SK-N-MC (cell line): ENCODE measurements at regions not wholly inside any gene's neighbourhood (a gene's known extent, or its start where the extent isn't known, plus 50 kb on each side); places are given as distances from the start of the nearest gene placed in this dataset.

Experiments used
- DNase-seq: peaks from one replicate; pipeline ENCODE4 v3.0.0-alpha.2; 2011; ENCODE audit warnings: low read depth, low spot score
- H3K27ac ChIP-seq: fragments of 200-600 bp; sonication (generic); 2 replicates; pipeline ENCODE4 v1.5.1; 2016; ENCODE audit warnings: mixed run types
- H3K36me3 ChIP-seq: fragments of 200-600 bp; sonication (generic); 2 replicates; pipeline ENCODE4 v1.6.1; 2017; ENCODE audit warnings: antibody characterized with exemption, low read length, mixed read lengths; ENCODE audit not compliant: insufficient read depth
- H3K4me3 ChIP-seq: fragments of 200-600 bp; sonication (generic); 2 replicates; pipeline ENCODE4 v1.5.1; 2016
- H3K9ac ChIP-seq: fragments of 200-600 bp; sonication (generic); 2 replicates; pipeline ENCODE4 v1.8.0; 2017; ENCODE audit warnings: mixed run types, mixed read lengths; ENCODE audit not compliant: insufficient read length
- H3K9me3 ChIP-seq: fragments of 200-600 bp; sonication (generic); 2 replicates; pipeline ENCODE4 v1.6.1; 2017; ENCODE audit warnings: low read depth, mild to moderate bottlenecking, antibody characterized with exemption, low read length, moderate library complexity, mixed read lengths
- EZH2 ChIP-seq: fragments of 200-600 bp; sonication (generic); IDR thresholded peaks from one replicate; pipeline ENCODE4 v1.6.1; 2017; ENCODE audit warnings: antibody characterized with exemption
- FOXP2 ChIP-seq: optimal IDR thresholded peaks from 2 replicates; pipeline ENCODE3; 2011; ENCODE audit warnings: mild to moderate bottlenecking, moderate library complexity; ENCODE audit not compliant: insufficient read depth; ENCODE audit errors: extremely low read length, control extremely low read depth
- POLR2AphosphoS5 ChIP-seq: IDR thresholded peaks from 2 replicates; pipeline ENCODE4 v1.6.1; 2012; ENCODE audit warnings: mild to moderate bottlenecking, low read depth, low read length, borderline replicate concordance

DNA sequence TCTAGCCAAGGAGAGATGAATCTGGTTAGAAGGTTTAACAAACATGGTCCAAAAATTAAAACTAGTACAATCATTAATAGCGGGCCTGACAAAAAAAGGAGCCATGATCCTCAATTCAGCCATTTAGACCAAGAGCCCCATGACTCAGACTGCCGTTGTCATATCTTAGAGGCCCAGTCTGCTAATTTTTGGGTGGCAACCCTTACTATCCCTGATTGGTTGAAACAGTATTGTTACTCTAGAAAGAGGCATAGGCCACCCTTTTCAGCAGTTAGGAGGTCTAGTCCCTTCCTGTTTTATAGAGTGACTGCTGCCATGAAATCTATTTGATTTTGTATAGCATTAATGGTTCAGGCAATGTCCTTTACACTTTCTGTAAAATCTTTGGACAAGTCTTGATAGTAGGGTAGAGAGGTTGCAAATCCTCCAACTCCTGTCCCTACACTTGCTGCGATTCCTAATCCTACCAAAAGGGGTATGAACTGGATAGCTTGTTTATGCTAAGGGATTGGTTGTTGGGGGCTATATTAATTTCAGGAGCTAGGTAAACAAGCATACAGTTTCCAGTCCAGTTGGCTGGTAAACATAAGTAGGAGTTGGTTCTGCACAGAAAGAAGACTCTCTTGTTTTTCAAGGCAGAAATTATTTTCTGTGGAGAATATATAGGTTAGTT is 1056.3 kb upstream of the CNTN5 start:
- H3K4me3 ChIP-seq: no peak overlapping the region
- H3K27ac ChIP-seq: no peak overlapping the region
- no peak for TF ChIP-seq POLR2AphosphoS5
- no peak for TF ChIP-seq EZH2
- no peak for TF ChIP-seq FOXP2
- no peaks in the 10 kb centered on the region for H3K9me3 ChIP-seq
- no peak for DNase-seq
- no peaks in the 10 kb centered on the region for H3K36me3 ChIP-seq
- no peak overlapping the region for H3K9ac ChIP-seq

DNA sequence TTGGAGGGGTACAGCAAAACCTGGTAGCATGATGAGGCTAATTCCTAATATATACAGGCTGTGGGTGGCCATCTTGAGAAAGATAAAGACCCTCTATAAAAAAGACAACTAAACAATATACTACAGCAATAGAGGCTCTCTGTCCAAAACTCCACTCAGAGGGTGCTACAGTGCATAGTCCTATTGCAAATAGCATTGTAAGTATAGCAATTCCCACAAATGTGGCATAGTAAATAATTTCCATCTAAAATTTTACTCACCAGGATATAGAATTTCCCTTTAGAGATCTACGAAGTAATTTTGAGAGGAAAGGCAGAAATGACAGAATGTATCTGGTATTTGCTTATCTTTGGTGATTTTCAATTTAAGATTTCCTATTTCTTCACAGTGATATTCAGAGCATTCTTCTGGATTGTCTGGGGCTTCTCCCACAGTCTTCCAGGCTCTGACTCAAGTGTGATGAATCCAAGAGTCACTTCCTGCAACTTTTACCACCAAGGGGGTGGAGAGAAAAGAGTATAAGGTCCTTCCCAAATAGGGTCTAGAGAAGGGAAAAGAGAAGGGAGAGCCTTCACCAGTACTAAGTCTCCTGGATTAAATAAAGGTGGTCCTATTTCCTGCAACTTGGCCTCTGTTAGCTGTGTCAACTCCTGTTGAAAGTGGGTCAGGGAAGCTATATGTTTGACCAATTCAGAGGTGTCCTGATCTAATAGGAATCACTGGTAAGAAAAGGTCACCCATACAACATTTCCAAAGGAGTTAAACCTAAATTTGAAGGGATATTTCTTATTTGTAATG is 1054.7 kb upstream of the CNTN5 start:
- Histone ChIP-seq H3K4me3 (no peak overlapping the region), H3K36me3 (no peaks in the 10 kb centered on the region), H3K9ac (no peak overlapping the region), H3K9me3 (no peaks in the 10 kb centered on the region), H3K27ac (no peak overlapping the region)
- DNase-seq: no peak
- no peak for TF ChIP-seq POLR2AphosphoS5
- no peak for TF ChIP-seq EZH2
- no peak for TF ChIP-seq FOXP2

DNA sequence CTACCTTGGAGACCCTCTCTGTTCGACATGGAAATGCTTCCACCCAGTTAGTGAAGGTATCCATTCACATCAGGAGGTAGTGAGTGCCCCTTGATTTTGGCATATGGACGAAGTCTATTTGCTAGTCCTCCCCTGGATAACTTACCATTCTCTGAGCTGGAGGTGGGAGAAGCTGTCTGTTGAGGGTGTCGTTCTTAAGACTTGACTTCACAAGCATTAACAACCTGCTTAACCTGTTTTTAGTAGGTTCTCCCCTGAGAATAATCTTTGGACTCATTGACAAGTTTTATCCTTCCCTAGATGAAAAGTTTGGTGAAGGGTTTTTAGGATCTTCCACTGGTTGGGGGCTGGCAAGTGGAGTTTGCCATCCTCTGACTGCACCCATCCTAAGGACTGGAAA is 1053.8 kb upstream of the CNTN5 start:
- Histone ChIP-seq H3K27ac (no peak overlapping the region), H3K9ac (no peak overlapping the region), H3K4me3 (no peak overlapping the region), H3K9me3 (no peaks in the 10 kb centered on the region), H3K36me3 (no peaks in the 10 kb centered on the region)
- DNase-seq: no peak
- TF ChIP-seq EZH2 (no peak), POLR2AphosphoS5 (no peak), FOXP2 (no peak)

DNA sequence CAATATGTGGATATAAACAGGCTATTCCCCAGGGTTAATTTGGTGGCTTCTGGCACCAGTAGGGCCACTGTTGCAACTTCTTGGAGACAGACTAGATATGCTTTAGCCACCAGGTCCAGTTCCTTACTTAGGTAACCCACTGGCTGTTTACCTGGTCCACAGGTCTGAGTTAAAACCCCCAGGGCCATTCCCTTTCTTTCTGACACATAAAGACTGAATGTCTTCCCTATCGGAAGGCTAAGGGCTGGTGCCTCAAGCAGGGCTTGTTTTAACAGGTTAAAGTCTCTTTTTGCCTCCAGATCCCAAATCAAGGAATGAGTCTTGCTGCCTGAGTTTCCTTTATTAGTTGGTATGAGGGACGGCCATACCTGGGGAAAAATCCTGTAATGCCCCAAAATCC is 1052.7 kb upstream of the CNTN5 start:
- H3K36me3 ChIP-seq: no peaks in the 10 kb centered on the region
- TF ChIP-seq FOXP2 (no peak), POLR2AphosphoS5 (no peak), EZH2 (no peak)
- no peaks in the 10 kb centered on the region for H3K9me3 ChIP-seq
- H3K27ac ChIP-seq: no peak overlapping the region
- H3K9ac ChIP-seq: no peak overlapping the region
- no peak for DNase-seq
- H3K4me3 ChIP-seq: no peak overlapping the region

DNA sequence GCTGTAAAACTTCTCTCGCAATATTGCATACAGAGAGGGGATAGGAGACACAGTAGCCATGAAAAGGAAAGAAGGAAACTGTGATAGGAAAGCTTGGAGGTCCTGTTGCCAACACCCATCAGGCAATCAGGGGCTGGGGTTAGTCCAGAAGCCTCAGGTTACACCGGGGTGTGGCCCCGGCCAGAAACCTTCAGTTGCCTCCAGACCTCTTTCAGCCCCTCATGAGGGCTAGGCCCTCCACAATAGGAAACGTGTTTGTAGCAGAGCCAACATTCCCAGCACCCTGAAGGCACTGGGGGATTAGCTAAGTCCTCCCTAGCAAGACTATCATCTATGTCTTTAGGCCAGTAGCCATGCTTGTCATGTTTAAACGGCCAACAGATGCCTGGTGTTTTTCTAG is 1048.0 kb upstream of the CNTN5 start:
- no peak overlapping the region for H3K4me3 ChIP-seq
- H3K9me3 ChIP-seq: no peaks in the 10 kb centered on the region
- no peaks in the 10 kb centered on the region for H3K36me3 ChIP-seq
- H3K9ac ChIP-seq: no peak overlapping the region
- no peak overlapping the region for H3K27ac ChIP-seq
- TF ChIP-seq POLR2AphosphoS5 (no peak), FOXP2 (no peak), EZH2 (no peak)
- no peak for DNase-seq

DNA sequence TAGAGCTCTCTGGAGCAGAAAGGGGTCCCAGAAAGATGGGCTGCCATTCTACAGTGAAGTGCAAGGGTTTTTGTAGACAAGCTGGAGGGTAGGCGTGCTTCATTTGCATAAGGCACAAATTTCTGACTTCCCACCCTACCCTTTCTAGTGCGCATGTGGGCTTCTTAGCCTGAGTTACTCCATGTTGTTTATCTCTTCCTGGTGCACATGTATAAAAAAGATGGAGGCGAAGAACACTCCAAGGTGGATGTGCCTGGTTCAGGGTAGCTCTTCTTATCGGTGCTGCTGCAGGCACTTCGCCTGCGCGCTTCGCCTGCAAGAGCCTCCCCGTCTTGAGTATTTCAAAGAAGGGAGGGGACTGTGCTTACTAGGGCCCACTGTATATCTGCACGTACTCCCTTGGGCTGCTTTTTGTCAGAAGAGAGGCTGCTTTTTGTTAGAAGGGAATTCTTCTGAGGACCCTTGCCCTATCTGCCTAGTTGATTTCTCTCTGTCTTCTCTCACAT is 1047.3 kb upstream of the CNTN5 start:
- DNase-seq: no peak
- no peak overlapping the region for H3K9ac ChIP-seq
- H3K4me3 ChIP-seq: no peak overlapping the region
- no peak overlapping the region for H3K27ac ChIP-seq
- H3K36me3 ChIP-seq: no peaks in the 10 kb centered on the region
- TF ChIP-seq FOXP2: no peak
- TF ChIP-seq EZH2: no peak
- no peak for TF ChIP-seq POLR2AphosphoS5
- H3K9me3 ChIP-seq: no peaks in the 10 kb centered on the region

DNA sequence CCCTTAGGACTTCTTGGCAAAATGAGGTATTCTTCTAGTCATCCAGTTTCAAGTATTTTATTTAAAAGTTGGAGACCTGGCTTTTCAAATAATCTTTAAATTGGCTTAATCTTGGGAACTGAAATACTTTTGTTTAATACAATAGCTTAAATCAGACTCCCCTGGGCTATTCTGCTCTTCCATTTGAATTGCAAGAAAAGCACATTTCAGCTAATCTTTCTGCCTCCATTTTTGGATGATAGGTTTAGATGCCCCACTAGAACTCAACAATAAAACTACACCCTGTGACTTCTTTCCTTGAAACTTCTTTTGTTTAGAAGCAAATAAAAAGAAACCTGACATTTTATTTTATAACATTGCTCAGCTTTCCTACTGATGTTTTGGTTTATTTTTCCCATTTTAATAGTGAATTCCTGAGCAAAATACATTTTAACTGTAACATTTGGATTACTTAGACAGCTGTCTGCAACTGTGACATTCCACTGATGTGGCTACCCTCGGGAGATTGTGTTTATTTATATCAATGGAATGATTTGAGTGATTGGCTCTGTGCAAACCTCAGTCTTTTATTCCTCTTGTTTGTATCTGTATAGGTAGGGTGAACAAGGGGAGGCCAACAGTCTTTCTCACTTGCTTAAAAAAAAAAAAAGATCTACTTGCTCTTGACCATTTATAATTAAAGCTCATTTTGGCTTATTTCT is 1045.8 kb upstream of the CNTN5 start:
- Histone ChIP-seq H3K36me3 (no peaks in the 10 kb centered on the region), H3K9ac (no peak overlapping the region), H3K27ac (no peak overlapping the region), H3K9me3 (no peaks in the 10 kb centered on the region), H3K4me3 (no peak overlapping the region)
- TF ChIP-seq FOXP2 (no peak), POLR2AphosphoS5 (no peak), EZH2 (no peak)
- no peak for DNase-seq

DNA sequence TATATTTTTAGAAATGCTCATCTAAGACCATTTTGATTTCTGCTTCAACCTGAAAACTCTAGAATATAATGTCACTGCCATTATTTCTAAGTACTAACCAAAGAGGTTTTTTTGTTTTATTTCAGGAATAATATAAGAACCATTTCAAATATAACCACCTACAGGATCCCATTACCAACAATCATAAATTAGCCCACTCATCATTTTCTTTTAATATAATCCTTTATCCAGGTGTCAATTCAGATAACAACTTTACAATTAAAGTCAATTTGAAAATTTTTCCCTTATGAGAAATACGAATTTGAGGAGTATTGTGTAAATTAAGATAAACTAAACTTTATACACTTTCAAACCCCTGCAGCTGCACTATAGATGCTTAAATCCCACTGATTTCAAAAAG is 1043.0 kb upstream of the CNTN5 start:
- Histone ChIP-seq H3K4me3 (no peak overlapping the region), H3K9ac (no peak overlapping the region), H3K36me3 (no peaks in the 10 kb centered on the region), H3K27ac (no peak overlapping the region), H3K9me3 (no peaks in the 10 kb centered on the region)
- DNase-seq: no peak
- TF ChIP-seq EZH2: no peak
- no peak for TF ChIP-seq POLR2AphosphoS5
- no peak for TF ChIP-seq FOXP2
